ENCODE measurements at regions not wholly inside any gene's neighbourhood (a gene's known extent, or its start where the extent isn't known, plus 50 kb on each side); places are given as distances from the start of the nearest gene placed in this dataset.

DNA sequence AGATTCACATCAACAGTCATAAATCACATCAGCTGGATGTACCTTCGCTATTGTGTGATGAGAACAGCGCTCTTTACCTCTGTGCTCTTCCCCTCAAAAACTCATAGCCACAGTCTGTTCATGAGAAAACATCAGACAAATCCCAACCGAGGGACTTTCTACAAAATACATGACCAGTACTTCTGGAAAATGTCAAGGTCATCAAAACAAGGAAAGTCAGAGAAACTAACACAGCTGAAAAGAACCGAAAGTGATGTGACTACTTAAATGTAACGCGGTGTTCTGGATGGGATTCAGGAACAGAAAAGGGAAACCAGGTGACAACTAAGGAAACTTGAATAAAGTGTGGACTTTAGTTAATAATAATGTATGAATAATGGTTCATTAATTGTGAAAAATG lies 112.0 kb upstream of the CBLN4 start:
- DNase-seq = no peak
- Histone ChIP-seq H3K27me3 (replicated peaks in 1 of 7) (no peaks in the 10 kb centered on the region), H3K36me3 (no peaks in the 10 kb centered on the region), H3K4me1 (no peaks in the 10 kb centered on the region), H3K4me3 (no peak overlapping the region), H3K27ac (no peak overlapping the region), H3K9me3 (peaks cover 0 to 16% (median 7%) of the 10 kb centered on the region in 8 donors)
- 79 to 85% (median 83%) methylated on average over 6 of the region's 6 CpGs for WGBS, 5 donors
- TF ChIP-seq, protein P1, sequence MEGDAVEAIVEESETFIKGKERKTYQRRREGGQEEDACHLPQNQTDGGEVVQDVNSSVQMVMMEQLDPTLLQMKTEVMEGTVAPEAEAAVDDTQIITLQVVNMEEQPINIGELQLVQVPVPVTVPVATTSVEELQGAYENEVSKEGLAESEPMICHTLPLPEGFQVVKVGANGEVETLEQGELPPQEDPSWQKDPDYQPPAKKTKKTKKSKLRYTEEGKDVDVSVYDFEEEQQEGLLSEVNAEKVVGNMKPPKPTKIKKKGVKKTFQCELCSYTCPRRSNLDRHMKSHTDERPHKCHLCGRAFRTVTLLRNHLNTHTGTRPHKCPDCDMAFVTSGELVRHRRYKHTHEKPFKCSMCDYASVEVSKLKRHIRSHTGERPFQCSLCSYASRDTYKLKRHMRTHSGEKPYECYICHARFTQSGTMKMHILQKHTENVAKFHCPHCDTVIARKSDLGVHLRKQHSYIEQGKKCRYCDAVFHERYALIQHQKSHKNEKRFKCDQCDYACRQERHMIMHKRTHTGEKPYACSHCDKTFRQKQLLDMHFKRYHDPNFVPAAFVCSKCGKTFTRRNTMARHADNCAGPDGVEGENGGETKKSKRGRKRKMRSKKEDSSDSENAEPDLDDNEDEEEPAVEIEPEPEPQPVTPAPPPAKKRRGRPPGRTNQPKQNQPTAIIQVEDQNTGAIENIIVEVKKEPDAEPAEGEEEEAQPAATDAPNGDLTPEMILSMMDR (IDR thresholded peaks at IDR 0.05 in 8 of 11, conservative IDR thresholded peaks at IDR 0.05 in 3 of 11) = no peak
- no peak for TF ChIP-seq POLR2A (IDR thresholded peaks at IDR 0.05)
- intact Hi-C loops (cut with DNase I; ENCODE audit: low total_unique reads) = no loop called here

DNA sequence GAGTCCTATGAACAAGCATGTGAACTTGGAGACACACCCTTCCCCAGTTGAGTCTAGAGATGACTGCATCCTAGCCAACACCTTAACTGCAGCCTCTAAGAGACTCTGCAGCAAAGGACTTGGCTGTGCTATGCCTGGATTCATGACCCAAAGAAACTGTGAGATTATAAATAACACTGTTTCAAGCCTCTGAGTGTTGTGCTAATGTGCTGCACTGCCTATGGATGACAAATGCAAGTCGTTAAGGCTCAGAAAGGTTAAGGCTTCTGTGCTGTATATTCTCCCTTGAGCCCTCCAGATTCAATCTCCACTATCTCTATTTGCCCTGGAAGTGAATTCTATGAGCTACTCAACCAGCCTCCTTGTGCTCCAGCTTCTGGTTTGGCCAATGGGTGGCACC lies 116.5 kb upstream of the CBLN4 start:
- no peaks in the 10 kb centered on the region for H3K36me3 ChIP-seq
- no peak overlapping the region for H3K4me3 ChIP-seq
- H3K27me3 ChIP-seq (replicated peaks in 1 of 7) = no peaks in the 10 kb centered on the region
- no peak for TF ChIP-seq POLR2A (IDR thresholded peaks at IDR 0.05)
- no peak for TF ChIP-seq POLR2AphosphoS5 (IDR thresholded peaks at IDR 0.05)
- TF ChIP-seq, protein P1 (IDR thresholded peaks at IDR 0.05 in 8 of 11, conservative IDR thresholded peaks at IDR 0.05 in 3 of 11) = no peak
- H3K9me3 ChIP-seq = peaks cover 0 to 4% (median 0%) of the 10 kb centered on the region in 8 donors
- H3K27ac ChIP-seq = no peak overlapping the region
- intact Hi-C loops (cut with DNase I; ENCODE audit: low total_unique reads) = no loop called here
- H3K4me1 ChIP-seq = no peaks in the 10 kb centered on the region
- 44 to 77% (median 51%) methylated on average over 1 of the region's 1 CpG for WGBS, 5 donors
- DNase-seq = no peak

DNA sequence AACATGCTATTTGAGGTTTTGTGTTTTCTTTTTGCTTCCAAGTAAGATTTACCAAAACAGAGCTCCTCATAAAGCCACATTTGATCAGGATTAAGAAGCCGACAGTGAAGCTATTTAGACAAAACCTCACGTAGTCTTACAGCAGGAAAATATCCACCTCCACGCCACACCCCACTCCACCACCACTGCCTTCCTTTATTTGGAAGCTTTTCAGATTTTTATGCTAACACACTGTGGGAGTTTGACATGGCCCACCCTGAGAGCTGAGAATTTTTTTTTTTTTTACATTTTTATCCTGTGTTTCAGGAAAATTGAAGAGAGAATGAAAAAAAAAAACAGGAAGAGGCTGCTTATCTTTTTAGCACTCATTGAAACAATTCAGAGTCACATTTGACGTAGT lies 104.8 kb upstream of the MC3R start:
- no peak overlapping the region for H3K27ac ChIP-seq
- TF ChIP-seq POLR2A (IDR thresholded peaks at IDR 0.05) = no peak
- TF ChIP-seq POLR2AphosphoS5 (IDR thresholded peaks at IDR 0.05) = no peak
- TF ChIP-seq, protein P1 (IDR thresholded peaks at IDR 0.05 in 8 of 11, conservative IDR thresholded peaks at IDR 0.05 in 3 of 11) = no peak
- intact Hi-C loops (cut with DNase I; ENCODE audit: low total_unique reads) = no loop called here
- no peaks in the 10 kb centered on the region for H3K27me3 ChIP-seq (replicated peaks in 1 of 7)
- H3K9me3 ChIP-seq = peaks cover 3 to 29% (median 23%) of the 10 kb centered on the region in 8 donors
- DNase-seq = no peak
- 13 to 50% (median 23%) methylated on average over 4 of the region's 4 CpGs for WGBS, 5 donors
- no peaks in the 10 kb centered on the region for H3K4me1 ChIP-seq
- no peaks in the 10 kb centered on the region for H3K36me3 ChIP-seq
- H3K4me3 ChIP-seq = no peak overlapping the region

DNA sequence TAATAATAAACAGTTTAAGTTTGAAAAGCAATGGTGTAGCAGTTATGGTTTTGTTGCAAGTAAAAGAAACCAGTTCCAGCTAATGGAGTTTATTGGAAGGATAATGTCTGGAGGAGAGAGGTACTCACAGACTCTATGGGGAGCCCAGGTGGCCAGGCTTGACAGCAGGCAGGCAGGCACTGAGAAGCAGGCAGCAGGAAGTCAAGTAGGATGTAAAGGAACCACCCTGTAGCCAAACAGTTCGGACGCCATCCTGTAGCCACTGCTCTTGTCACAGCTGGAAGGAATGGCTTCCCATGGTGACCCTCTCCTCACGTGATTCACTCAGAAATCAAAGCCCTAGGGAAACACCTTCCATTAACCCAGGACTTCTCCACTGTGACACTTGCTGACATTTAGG lies 96.7 kb upstream of the MC3R start:
- H3K36me3 ChIP-seq = no peaks in the 10 kb centered on the region
- H3K27me3 ChIP-seq (replicated peaks in 1 of 7) = peaks cover 0 to 20% (median 0%) of the 10 kb centered on the region in 7 donors
- no peak overlapping the region for H3K27ac ChIP-seq
- H3K4me3 ChIP-seq = no peak overlapping the region
- WGBS, 5 donors = 20 to 47% (median 32%) methylated on average over 3 of the region's 3 CpGs
- H3K4me1 ChIP-seq = no peaks in the 10 kb centered on the region
- no peak for TF ChIP-seq POLR2AphosphoS5 (IDR thresholded peaks at IDR 0.05)
- no peak for TF ChIP-seq POLR2A (IDR thresholded peaks at IDR 0.05)
- TF ChIP-seq, protein P1 (IDR thresholded peaks at IDR 0.05 in 8 of 11, conservative IDR thresholded peaks at IDR 0.05 in 3 of 11) = no peak
- intact Hi-C loops (cut with DNase I; ENCODE audit: low total_unique reads) = no loop called here
- no peaks in the 10 kb centered on the region for H3K9me3 ChIP-seq
- DNase-seq = no peak

Data from spleen (tissue), 11 donors.